Mesothelial cell of epicardium (in vitro differentiated cells): ENCODE measurements at regions not wholly inside any gene's neighbourhood (a gene's known extent, or its start where the extent isn't known, plus 50 kb on each side); places are given as distances from the start of the nearest gene placed in this dataset.

Source experiments
- DNase-seq, 2 experiments: peaks; one replicate each; pipeline ENCODE4 v3.0.0; 2021; ENCODE audit warnings: low spot score in 2 of 2; ENCODE audit not compliant: unreplicated experiment in 2 of 2
- H3K27ac Mint-ChIP-seq: 2 replicates; pipeline ENCODE4 v1.8.0; 2021; ENCODE audit warnings: mixed read lengths
- H3K27me3 Mint-ChIP-seq: 2 replicates; pipeline ENCODE4 v1.8.0; 2021; ENCODE audit warnings: low read depth, mixed read lengths
- H3K36me3 Mint-ChIP-seq: 2 replicates; pipeline ENCODE4 v1.8.0; 2021; ENCODE audit warnings: mixed read lengths
- H3K4me1 Mint-ChIP-seq: 2 replicates; pipeline ENCODE4 v1.8.0; 2021; ENCODE audit warnings: mixed read lengths
- H3K4me3 Mint-ChIP-seq: 2 replicates; pipeline ENCODE4 v1.8.0; 2021; ENCODE audit warnings: mild to moderate bottlenecking, moderate library complexity, mixed read lengths
- H3K9me3 Mint-ChIP-seq: 2 replicates; pipeline ENCODE4 v1.8.0; 2021; ENCODE audit warnings: mixed read lengths
- CTCF ChIP-seq: fragments of 200-600 bp; sonication (generic); IDR thresholded peaks from one replicate; pipeline ENCODE4 v1.5.0; 2021; ENCODE audit warnings: antibody characterized with exemption; ENCODE audit not compliant: unreplicated experiment

- Mint-ChIP-seq H3K4me3 (no peak overlapping the region), H3K36me3 (peaks cover 1% of the 10 kb centered on the region), H3K27ac (peak overlapping the region; percentile 29), H3K9me3 (peaks cover 7% of the 10 kb centered on the region), H3K4me1 (peaks cover 15% of the 10 kb centered on the region), H3K27me3 (peaks cover 2% of the 10 kb centered on the region)
- no peak for TF ChIP-seq CTCF
- DNase-seq, result no peak
Measured at GRCh38 chr10:83897626-83898025, 241.7 kb upstream of the GHITM start.

DNA sequence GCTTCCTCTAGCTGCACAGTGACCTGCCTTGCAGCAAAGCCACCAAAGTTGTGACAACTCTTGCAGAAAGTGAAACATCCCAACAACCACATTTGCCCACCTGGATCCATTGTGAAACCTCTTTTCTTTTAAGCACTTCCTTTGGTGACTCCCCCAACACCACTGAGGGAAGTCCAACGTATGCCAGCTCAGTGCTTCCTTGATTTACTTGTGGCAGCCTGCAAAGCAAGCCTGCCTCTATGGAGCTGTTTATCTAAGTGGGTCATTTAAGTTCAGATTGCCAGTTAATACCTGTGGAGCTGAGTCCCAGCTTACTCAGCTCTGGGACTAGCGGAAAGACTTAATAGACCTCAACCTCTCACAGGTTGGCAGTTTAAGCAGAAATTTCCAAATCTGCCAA lies 230.8 kb upstream of the GHITM start:
- H3K9me3 Mint-ChIP-seq, result peaks cover under 1% of the 10 kb centered on the region
- H3K4me3 Mint-ChIP-seq, result no peak overlapping the region
- H3K36me3 Mint-ChIP-seq, result no peaks in the 10 kb centered on the region
- H3K27me3 Mint-ChIP-seq, result peaks cover 2% of the 10 kb centered on the region
- no peak for DNase-seq
- H3K27ac Mint-ChIP-seq, result no peak overlapping the region
- TF ChIP-seq CTCF, result no peak
- no peaks in the 10 kb centered on the region for H3K4me1 Mint-ChIP-seq

- no peak overlapping the region for H3K4me3 Mint-ChIP-seq
- H3K36me3 Mint-ChIP-seq, result no peaks in the 10 kb centered on the region
- H3K4me1 Mint-ChIP-seq, result no peaks in the 10 kb centered on the region
- peaks cover under 1% of the 10 kb centered on the region for H3K27me3 Mint-ChIP-seq
- no peak for TF ChIP-seq CTCF
- no peak overlapping the region for H3K27ac Mint-ChIP-seq
- no peaks in the 10 kb centered on the region for H3K9me3 Mint-ChIP-seq
- no peak for DNase-seq
Measured at GRCh38 chr10:83909001-83909400, 230.3 kb upstream of the GHITM start.

GRCh38 chr10:83915801-83916200 lies 223.5 kb upstream of the GHITM start:
- no peak overlapping the region for H3K27ac Mint-ChIP-seq
- H3K9me3 Mint-ChIP-seq, result no peaks in the 10 kb centered on the region
- H3K36me3 Mint-ChIP-seq, result no peaks in the 10 kb centered on the region
- H3K4me3 Mint-ChIP-seq, result no peak overlapping the region
- H3K4me1 Mint-ChIP-seq, result peaks cover 9% of the 10 kb centered on the region
- no peak for DNase-seq
- H3K27me3 Mint-ChIP-seq, result peaks cover 8% of the 10 kb centered on the region
- no peak for TF ChIP-seq CTCF

DNA sequence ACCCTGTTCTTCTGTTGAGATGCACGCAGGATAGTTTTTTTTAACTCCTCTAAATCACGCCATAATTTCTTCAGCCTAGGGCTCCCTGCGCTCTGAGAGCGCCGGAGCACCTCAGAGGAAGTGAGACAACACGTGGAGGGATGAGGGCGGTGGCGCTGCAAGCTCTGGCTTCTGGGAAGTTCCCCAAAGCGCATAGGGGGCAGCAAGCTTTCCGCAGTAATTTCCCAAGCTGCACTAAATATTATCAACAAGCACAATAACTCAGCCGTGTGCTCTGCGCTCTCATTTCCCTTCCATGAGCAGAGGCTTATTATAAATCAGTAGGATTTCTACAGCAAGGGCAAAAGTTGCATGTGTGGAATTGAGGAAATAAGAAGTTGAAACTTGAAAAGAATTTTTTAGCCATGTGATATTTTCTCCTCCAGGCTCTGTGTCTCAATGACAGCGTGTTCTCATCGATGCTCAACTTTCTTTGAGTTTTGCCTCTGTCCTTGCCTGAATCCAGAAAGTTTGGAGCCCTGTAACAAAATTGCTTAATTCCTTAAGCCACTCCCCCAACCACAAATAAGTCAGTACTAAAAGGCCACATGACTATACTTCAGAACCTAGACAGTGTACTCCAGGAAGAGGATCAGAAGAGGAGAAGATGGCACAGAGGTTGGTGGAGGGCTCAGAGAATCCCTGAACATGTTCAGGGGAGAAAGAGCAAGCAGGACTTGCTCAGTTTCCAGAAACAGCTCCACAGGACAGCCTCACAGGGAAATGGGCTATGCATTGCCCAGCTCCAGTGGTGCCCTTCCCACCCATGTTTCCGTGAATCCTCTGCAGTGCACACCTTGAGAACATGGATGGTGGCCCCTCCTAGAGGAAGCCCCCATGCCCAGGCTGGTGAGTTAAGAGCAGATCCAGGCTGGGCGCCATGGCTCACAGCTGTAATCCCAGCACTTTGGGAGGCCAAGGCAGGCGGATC lies 221.5 kb upstream of the GHITM start:
- no peak overlapping the region for H3K4me3 Mint-ChIP-seq
- H3K27ac Mint-ChIP-seq, result peak overlapping the region; percentile 28
- H3K36me3 Mint-ChIP-seq, result no peaks in the 10 kb centered on the region
- TF ChIP-seq CTCF, result peak; percentile 14
- H3K27me3 Mint-ChIP-seq, result peaks cover 13% of the 10 kb centered on the region
- peak in 1 of 2 experiments; percentile 59 for DNase-seq
- no peaks in the 10 kb centered on the region for H3K9me3 Mint-ChIP-seq
- peaks cover 9% of the 10 kb centered on the region for H3K4me1 Mint-ChIP-seq
